ENCODE measurements at regions not wholly inside any gene's neighbourhood (a gene's known extent, or its start where the extent isn't known, plus 50 kb on each side); places are given as distances from the start of the nearest gene placed in this dataset.

DNA sequence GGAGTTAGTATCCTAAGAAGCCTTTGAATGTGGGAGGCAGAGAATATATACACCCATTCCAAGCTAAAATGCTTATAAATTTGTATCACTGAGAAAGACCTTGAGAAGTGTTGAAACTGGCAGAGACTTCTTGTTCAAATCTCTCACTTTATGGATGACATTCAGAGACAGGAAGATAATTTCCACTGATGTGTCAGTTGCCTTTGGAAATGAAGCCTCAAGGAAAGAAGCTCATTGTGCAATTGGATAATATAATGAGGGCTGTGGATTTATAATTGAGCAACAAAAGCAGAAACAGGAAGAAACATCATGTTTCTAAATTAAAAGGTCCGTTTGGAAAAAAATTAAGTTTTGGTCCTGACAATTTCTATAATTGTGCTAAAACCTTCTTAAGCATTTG, 789.9 kb upstream of the IGFBP3 start:
- no peak for DNase-seq

DNA sequence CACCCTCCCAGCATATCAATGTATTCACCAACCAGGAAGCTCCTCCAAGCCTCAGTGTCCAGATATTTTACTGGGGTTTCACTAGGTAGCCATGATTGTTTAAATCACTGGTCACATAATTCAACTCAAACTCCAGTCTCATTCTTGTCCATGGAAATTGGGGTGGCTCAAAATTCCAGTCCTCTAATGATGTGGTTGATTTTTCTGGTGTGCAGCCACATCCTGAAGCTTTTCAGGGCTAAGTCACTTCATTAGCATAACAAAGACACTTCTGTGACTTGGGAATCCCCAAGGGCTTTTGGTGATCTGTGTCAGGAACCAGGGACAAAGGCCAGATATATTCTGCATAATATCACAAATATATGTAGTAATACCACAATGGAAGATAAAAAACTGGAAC, 786.9 kb upstream of the IGFBP3 start:
- no peak for DNase-seq

DNA sequence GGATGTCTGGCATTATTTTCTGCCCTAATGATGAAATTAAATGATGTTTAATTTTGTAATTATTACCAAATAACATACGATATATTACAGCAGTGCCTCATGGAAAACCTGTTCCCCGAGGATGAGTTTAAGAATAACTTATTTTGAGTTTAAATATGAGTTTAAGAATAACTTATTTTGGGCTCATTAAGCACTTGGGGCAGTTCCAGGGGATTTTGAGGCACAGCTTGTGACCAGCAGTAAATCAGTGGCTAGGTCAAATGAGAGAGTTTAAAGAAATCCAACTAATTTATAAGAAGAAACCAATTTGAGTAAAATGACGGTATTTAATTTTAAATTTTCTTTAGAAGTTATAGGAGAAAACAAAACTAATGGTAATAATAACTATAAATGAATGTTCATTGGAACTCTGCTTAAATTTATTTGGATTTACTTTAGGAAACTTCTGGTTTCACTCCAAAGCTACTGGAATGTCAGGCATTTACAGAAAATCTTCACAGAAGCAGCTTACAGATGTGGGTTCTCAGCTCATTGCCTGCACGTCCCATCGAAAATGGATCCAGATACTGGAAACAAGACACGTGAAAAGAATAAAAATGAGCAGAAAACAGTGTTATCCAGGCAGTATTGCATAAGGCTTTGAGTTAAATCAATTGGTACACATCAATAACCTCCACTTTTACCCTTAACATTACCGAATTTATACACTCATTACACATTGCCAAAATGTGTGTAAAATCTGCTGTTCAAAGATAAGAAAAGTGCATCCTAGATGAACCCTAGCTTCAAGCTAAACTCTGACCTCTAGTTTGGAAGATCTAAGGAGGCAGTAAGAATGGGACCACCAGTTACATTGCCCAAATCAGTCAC, 784.5 kb upstream of the IGFBP3 start:
- DNase-seq = no peak

DNA sequence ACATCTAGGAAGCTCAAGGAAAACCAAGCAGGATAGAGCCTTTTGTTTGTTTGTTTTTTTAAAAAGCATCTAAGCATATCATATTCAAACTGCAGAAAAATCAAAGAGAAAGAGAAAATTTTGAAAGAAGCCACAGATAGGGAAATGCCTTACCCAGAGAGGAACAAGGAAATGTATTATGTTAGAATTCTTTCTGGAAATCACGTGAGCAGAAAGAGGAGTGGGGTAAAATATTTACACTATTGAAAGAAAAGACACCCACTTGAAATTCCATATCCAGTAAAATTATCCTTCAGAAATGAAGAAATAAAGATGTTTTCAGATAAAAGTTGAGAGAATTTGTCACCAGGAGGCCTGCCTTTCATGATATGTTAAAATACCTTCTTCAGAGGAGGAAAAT, 775.7 kb upstream of the IGFBP3 start:
- no peak for DNase-seq

DNA sequence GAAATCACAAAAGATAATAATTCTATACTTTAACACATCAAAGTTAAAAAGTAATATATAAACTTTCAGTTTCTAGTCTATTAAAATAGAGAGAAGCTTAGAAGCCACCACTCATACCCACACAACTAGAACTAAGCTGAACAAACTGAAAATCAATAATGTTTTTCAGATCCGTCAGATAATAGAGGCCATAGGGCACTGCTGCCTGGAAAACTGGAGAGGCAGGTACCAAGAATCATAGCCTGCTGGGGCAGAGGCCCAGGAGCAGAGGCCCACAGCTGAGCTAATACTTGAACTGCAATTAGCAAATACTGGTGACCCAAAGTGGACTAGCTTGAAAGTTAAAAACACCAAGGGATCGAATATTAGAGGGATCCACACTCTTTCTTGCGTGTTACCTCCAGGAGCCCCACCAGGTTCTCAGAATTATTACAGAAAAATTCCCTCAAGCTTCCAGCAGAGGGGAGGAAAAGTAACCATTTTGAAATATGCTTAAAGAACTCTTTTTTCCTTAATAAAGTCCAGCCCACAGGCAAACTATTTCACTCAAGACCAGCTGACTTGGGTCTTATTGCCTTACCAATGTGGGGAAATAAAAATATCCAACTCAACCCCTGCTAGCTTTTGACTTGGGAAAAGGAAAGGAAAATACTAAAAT, 774.1 kb upstream of the IGFBP3 start:
- no peak for DNase-seq

DNA sequence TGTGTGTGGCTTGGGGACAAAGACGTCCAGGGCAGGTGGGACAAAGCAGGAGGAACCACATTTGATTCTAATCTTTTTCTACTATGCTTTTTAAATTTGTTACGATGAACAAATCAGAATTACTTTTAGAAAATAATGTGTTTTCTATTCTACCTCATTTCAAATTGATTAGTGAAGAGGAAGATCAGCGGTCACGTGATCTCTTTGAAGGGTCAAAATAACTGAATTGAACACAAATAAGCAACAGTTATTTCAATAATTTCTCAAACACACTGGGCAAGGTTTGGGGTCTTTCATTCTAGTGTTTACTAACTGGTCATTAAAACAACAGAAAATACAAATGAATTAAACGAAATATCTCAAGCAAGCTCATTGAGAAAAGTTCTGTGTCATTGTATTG, 773.0 kb upstream of the IGFBP3 start:
- no peak for DNase-seq

DNA sequence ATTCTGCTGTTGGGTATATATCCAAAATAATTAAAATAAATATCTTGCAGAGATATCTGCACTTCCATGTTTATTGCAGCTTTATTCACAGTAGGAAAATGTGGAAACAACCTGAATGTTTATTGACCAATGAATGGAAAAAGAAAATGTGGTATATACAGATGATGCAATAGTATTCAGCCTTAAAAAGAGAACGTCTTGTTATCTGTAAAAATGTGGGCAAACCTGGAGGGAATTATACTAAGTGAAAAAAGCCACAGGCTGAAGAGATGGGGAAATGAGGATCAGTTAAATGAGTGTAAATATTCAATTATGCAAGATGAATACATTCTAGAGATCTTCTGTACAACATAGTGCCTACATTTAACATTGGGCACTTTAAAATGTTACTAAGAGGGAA, 766.1 kb upstream of the IGFBP3 start:
- no peak for DNase-seq

DNA sequence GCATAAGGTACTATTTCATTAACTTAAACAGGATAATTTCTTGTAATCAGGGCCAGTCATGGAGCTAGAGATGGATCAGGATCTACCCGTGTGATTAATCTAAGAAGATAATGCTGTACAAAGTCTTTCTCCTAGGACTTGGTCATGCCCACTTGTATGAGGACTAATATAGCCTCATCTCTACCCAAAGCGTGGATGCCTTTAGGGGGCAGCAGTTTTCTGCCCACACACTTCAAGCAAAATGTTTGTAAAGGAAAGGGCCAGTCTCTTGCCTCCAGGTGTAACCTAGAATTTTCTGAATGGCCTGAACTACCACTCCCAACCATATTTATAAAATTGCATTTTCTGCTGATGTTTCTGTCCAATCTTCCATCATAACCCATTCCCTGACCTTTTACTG, 764.0 kb upstream of the IGFBP3 start:
- no peak for DNase-seq

DNA sequence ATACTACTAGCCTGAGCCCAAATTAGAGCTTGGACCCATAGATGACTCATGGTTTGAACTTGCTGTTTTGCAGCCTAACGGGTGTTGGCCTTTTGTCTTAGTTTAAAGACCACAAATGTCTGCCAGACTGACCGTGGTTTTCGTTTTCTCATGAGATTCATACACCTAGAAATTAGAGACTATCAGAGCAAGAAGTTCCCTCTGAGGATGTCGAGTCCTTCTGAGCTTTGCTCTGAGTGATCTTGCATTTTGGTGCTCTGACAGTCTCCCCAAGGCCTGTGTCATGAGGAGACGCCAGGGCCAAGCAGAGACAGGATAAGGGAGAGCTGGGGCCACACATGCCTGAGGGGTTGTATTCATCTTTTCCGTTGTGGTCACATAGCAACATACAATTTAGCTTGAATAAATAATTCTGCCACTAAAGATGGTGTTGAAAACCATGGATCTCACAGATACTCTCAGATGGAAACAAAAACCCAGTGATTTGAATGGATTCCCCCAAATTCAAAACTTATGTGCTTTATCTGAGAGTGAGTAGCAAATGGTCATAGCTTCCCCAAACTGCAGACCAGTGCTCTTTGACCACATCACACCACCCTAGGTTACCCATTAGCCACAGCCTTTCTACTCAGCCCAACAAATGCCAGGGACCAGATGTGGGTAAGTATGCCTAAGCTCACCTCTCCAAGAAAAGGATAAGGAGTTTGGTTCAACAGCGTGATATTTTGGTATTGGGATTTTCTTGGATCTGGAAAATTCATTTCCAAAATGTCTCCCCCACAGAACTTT, 762.0 kb upstream of the IGFBP3 start:
- no peak for DNase-seq

DNA sequence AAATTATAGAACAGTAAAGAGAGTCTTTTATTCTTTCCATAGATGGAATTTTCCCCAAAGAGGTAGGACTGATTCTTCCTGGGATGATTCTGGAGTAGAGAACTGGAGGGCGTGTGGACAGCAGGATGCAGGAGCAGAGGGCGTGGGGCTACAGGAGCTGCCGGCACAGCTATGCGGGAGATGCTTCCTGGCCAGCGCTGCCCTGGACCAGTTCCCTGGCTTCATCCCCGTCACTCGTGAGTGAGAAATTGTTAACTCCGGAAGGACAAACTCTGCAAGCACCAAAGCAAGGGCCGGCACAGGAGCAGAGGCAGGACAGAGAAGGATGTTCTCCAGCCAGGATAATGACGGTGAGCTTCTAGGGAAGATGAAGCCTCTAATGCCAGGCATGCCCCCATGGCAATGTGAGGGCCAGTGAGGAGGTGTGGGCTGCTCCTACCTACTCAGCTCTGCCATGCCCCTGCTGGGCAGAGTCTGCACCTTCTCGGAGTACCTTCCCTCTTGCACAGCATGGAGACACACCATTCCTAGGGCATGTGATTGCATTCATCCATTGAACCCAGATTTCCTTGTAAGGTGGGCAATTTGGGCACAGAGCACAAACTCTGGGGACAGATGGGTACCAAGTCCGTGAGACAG, 760.9 kb upstream of the IGFBP3 start:
- DNase-seq = no peak

DNA sequence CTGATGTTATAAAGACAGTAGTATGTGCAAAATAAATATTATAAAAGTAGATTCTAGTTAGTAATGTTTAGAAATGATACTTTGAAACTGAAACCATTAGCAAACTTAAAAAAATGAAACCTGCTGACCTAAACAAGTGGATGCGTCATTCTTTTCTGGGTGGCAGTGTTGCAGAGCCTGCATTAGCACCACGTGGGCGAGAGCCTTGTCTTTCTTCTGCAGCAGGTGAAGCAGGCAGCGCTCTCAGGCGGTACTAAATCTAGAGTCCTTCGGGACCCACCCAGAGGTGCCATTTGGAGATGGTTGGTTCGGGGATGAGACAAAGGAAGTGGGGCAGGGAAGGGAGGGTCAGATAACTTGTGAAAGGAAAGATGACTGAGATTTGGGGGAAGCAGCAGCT, 759.1 kb upstream of the IGFBP3 start:
- DNase-seq = no peak

DNA sequence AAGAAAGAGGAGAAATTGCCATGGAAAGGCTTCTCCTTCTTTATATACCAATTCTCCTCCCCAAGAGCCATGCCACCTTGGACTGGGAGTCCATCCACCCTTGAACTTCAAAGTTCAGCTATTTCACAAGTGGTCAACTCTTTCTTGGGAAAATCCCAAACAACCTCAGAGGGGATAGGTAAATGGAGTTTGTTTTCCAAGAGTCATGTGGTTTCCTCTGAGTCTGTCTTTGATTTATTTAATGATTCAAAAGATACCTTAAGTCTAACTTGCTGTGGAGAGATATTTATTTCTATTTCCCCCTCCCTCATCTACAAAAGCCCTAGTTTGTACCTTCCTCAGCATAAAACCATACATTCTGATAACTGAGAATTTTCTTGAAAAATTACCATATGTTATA, 758.6 kb upstream of the IGFBP3 start:
- DNase-seq = no peak

DNA sequence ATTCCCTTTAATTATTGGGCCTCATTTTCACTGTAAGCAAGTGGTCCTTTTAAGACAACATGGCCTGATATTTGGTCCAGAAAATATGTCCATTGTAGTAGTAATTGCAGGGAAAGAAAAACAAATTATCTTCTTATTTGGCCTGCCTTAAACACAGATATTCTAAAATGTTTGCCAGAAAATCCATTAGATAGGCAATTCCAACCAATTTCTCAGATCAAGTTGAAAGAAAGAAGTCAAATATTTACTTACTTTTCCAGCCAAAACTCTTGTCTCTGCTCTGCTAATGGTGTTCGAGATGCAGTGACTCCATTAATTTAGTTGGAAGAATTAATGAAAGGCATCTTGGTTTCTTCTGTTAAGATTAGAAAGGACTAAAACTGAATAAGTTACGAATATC, 757.3 kb upstream of the IGFBP3 start:
- DNase-seq = no peak

DNA sequence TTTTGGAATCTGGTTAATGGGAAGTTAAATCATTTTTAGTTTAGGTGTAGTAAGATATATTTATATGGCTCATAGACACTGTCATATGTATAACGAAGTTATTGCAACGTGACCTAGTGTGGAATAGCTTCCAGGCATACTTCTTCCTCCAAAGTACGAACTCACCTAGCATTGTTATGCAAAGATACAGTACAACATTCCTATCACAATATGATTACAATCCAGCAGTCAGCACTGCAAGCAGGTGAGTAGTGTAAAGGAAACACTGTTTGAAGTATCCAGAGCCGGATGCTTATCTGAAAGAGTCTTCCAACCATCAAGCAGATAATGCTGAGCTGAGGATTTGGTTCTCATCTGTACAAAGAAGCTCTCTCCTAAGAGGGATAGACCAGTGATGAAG, 754.4 kb upstream of the IGFBP3 start:
- DNase-seq = no peak

DNA sequence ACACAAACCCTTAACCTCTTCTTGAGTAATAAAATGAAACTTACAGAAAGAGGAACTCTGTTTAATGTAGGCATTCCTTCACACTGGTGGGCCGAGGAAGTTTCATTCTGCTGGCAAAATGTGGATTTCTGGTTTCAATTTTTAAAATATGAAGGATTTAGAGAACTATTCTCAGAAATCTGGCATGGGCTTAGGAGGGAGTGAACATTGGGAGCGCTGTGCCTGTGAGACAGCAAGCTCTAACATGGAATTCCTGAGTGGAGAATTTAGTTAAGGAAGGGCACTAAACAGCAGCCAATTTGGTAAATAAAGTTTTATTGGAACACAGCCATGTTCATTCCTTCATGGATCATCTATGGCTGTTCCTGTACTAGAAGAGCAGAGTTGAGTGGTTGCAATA, 751.8 kb upstream of the IGFBP3 start:
- DNase-seq = no peak

DNA sequence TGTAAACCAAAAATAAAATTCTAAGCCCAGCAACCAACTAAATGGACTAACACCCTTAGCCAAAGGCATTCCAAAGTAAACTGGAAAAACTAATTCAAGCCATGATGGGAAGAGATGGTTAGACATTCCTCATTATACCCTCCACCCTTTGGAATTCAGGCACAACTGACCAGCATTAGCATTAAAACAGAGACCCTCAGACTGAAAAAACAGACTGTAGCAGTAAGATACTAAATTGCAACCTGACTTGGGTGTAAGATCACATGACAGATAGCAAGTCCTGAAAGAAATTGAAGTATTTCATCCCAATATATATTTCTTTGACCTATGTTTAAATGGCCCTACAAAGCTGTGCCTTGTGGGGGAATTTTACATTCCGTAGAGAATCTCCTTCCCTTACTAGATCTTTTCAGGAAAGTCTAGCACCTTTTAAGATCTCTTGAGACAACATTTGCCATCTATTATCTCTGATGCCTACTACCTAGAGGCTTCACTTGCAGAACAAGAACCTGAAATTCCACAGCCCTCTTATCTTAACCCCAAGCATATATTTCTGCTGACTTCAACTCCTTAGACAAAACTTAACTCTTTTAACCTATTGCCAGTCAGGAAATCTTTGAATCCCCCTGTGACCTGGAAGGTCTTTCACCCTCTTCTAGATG, 750.2 kb upstream of the IGFBP3 start:
- DNase-seq = no peak

DNA sequence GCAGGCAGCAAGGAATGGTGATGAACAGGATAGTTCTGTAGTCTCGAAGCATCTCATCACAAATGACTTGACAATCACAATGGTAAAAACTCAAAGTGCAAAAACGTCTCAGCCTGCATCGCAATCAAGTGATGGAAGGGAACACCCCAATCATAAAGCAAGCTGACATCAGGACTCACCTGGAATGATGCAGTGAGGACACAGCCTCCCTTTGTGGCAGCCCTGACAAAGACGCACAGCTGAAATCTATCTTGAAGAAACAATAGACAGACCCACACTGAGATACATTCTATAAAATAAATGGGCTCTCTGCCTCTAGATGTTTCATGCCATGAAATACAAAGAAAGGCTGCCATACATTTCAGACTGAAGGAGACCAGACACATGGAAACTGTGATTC, 748.0 kb upstream of the IGFBP3 start:
- DNase-seq = no peak

DNA sequence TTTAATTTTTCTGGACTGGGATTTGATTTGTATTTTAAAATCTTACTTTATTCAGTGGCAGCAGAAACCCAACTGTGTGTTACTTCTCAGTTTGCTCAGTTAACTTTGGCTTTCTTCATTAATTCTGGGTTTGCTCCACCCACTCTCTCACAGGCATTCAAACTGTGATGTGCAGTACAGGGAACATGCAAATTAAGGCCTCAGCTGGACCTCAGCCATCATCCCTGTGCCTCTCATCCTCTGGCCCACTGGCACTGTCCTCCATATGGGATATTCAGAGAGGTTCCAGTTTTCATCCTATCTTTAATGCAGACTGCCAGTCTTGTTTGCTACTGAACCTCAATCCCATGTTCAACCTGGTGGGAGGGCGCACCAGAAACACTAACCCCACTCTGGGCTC, 743.4 kb upstream of the IGFBP3 start:
- DNase-seq = no peak

DNA sequence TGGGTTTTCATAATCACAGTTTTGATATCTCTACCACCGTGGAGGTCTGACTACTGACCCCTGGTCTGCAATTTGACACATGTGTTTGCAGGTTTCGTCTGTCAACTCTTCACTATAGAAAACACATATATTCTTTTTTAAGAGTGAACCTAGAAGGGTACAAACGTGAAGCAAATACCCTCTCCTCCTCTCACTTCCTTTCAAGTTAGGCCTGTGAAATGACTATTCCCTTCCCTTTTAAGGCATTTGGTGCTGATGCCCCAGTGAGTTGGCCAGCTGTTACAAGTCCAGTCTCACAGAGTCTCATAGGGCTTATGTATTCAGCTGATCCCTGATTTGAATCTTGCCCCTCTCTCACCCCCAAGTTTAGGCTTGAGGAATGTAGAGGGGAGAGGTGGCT, 742.0 kb upstream of the IGFBP3 start:
- no peak for DNase-seq

DNA sequence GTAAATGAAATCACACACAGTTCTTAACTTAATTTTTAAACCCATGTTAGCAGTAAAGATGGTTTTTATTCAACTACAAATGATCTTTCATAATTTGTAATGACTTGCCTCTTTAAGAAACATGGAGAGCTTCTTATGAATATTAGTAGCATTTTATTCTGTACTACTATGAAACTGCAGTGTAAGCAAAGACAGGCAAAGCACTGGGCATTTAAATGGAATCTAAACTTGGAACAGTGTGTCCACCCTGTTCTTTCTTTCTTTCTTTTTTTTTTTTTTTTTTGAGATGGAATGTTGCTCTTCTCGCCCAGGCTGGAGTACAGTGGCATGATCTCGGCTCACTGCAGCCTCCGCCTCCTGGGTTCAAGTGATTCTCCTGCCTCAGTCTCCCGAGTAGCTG, 740.4 kb upstream of the IGFBP3 start:
- no peak for DNase-seq

DNA sequence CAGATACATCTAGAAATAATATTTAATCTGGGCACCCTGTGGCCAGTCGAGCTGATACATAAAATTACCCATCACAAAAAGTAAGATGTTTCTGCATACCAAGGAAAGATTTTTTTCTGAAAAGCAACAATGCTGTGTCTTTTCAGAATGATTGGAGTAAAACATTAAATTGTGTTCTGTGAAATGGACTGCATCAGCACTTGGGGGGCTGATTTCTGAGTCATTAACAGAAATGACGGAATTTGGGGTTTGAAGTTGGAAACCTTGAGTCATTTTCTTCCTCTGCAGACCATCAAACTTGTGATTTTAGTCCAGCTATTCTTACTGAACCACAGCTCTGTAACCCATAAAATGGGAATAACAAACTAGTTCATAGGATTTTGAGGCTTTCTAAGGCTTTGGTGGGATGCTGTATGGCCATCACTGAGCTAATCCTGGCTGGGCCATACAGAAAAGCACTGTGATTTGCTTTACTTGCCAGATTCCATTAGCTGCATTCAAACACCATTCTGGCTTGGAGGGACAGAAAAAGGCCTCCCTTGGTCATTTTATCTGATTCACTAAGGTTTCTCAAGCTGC, 739.4 kb upstream of the IGFBP3 start:
- no peak for DNase-seq

DNA sequence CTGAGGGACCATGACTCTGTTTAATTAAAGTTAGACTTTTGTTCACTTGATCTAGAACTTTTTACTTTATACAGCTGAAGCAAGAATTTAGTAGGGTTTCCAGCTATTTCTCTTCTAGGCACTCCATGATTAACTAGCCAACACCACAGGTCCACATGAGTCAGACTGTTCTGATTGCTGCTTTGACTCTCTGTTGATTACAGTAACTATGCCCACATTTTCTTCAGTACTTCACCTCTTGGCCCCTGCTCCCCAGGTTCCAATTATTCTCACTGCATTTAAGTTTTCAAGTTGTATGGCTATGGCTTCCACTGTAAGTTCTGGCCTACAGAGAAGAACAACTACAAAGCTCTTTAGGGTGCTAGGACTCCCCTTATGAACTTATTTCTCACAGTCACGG, 737.2 kb upstream of the IGFBP3 start:
- no peak for DNase-seq
